GM18526 (cell line): ENCODE measurements at regions not wholly inside any gene's neighbourhood (a gene's known extent, or its start where the extent isn't known, plus 50 kb on each side); places are given as distances from the start of the nearest gene placed in this dataset.

ENCODE experiments used
- POLR2A ChIP-seq: IDR thresholded peaks from 3 replicates; pipeline ENCODE4 v1.6.1; 2011; ENCODE audit not compliant: insufficient read length; ENCODE audit errors: extremely low read depth

- no peak for TF ChIP-seq POLR2A
Observed at GRCh38 chr9:89879276-89879675, 274.5 kb downstream of the GADD45G start.

GRCh38 chr9:89879701-89880100 lies 274.9 kb downstream of the GADD45G start:
- TF ChIP-seq POLR2A: no peak

GRCh38 chr9:89880161-89880560 lies 275.3 kb downstream of the GADD45G start:
- TF ChIP-seq POLR2A: no peak

- no peak for TF ChIP-seq POLR2A
Observed at GRCh38 chr9:89880721-89881120, 275.9 kb downstream of the GADD45G start.

- no peak for TF ChIP-seq POLR2A
Observed at GRCh38 chr9:89881431-89881830, 276.6 kb downstream of the GADD45G start.

GRCh38 chr9:89882930-89883361 lies 278.1 kb downstream of the GADD45G start:
- TF ChIP-seq POLR2A: no peak

- TF ChIP-seq POLR2A: no peak
Observed at GRCh38 chr9:89883401-89884341, 278.9 kb downstream of the GADD45G start.

GRCh38 chr9:89884356-89885083 lies 279.7 kb downstream of the GADD45G start:
- no peak for TF ChIP-seq POLR2A

GRCh38 chr9:89885156-89885555 lies 280.3 kb downstream of the GADD45G start:
- no peak for TF ChIP-seq POLR2A

- TF ChIP-seq POLR2A: no peak
Observed at GRCh38 chr9:89886281-89886700, 281.5 kb downstream of the GADD45G start.

- TF ChIP-seq POLR2A: no peak
Observed at GRCh38 chr9:89887286-89887685, 282.5 kb downstream of the GADD45G start.

GRCh38 chr9:89888233-89888632 lies 283.4 kb downstream of the GADD45G start:
- no peak for TF ChIP-seq POLR2A

- TF ChIP-seq POLR2A: no peak
Observed at GRCh38 chr9:89888677-89889076, 283.9 kb downstream of the GADD45G start.

GRCh38 chr9:89889865-89890264 lies 285.1 kb downstream of the GADD45G start:
- no peak for TF ChIP-seq POLR2A

- no peak for TF ChIP-seq POLR2A
Observed at GRCh38 chr9:89890326-89890980, 285.6 kb downstream of the GADD45G start.

GRCh38 chr9:89891221-89891590 lies 286.4 kb downstream of the GADD45G start:
- TF ChIP-seq POLR2A: no peak
